A549 (cell line): ENCODE measurements at regions not wholly inside any gene's neighbourhood (a gene's known extent, or its start where the extent isn't known, plus 50 kb on each side); places are given as distances from the start of the nearest gene placed in this dataset.

Source experiments
- ATAC-seq, 2 experiments: fragments of 200-7000 bp in 1 of 2; fragments of >200 bp in 1 of 2; cut with Nextera tagmentation in 1 of 2; cut with Tn5 transposase in 1 of 2; 3 replicates each; pipeline versions ENCODE4 v1.8.0 to v1.9.1; 2018 to 2020; ENCODE audit warnings: mild to moderate bottlenecking in 1 of 2, moderate library complexity in 1 of 2
- CTCF ChIA-PET: fragments of 300-600 bp; sonication (Branson Sonifier 250); formaldehyde crosslinking; extraction: SDS; loops from one replicate; lab custom pipeline; 2021; ENCODE audit warnings: antibody characterized with exemption, inconsistent platforms; lab: Yijun Ruan, JAX
- POLR2A ChIA-PET: fragments of 350-600 bp; formaldehyde crosslinking; extraction: SDS; loops from one replicate; lab custom pipeline; 2021; ENCODE audit warnings: antibody characterized with exemption, inconsistent platforms; lab: Yijun Ruan, JAX
- DNase-seq, 2 experiments: peaks; one replicate each; pipeline versions ENCODE4 v3.0.0 to v3.0.0-alpha.2; 2011 to 2016; ENCODE audit warnings: low read depth in 1 of 2, low spot score in 1 of 2
- FAIRE-seq: peaks from 2 replicates; lab custom pipeline; 2011; peaks lifted over from hg19 to GRCh38; lab: Jason Lieb, UNC
- H3K27ac ChIP-seq, 2 experiments: fragments of >200 bp; sonication (Bioruptor Twin); formaldehyde crosslinking; 3 replicates each; pipeline ENCODE4 v1.5.1; 2016 to 2017
- H3K4me1 ChIP-seq: fragments of >200 bp; sonication (Bioruptor Twin); formaldehyde crosslinking; 3 replicates; pipeline ENCODE4 v1.6.1; 2016
- H3K4me2 ChIP-seq: fragments of >200 bp; sonication (Bioruptor Twin); formaldehyde crosslinking; 3 replicates; pipeline ENCODE4 v1.6.1; 2016
- H3K4me3 ChIP-seq: fragments of >200 bp; sonication (Bioruptor Twin); formaldehyde crosslinking; 3 replicates; pipeline ENCODE4 v1.5.1; 2016
- H3K9me3 ChIP-seq: fragments of >200 bp; sonication (Bioruptor Twin); formaldehyde crosslinking; 3 replicates; pipeline ENCODE4 v1.6.1; 2016
- BCL3 ChIP-seq: fragments of >200 bp; sonication (Bioruptor Twin); formaldehyde crosslinking; IDR thresholded peaks from 3 replicates; pipeline ENCODE4 v1.6.1; 2016
- CBX2 ChIP-seq: fragments of 200-600 bp; sonication (generic); IDR thresholded peaks from 2 replicates; pipeline ENCODE4 v1.6.1; 2016; ENCODE audit warnings: low read depth, mild to moderate bottlenecking, borderline replicate concordance
- CBX8 ChIP-seq: fragments of 200-600 bp; sonication (generic); IDR thresholded peaks from 2 replicates; pipeline ENCODE4 v1.6.1; 2016
- EHF ChIP-seq: fragments of 250-450 bp; sonication (Bioruptor Pico); IDR thresholded peaks from 2 replicates; pipeline ENCODE4 v1.5.0; 2020; ENCODE audit warnings: mild to moderate bottlenecking
- ELK1 ChIP-seq: fragments of 150-350 bp; IDR thresholded peaks from 2 replicates; pipeline ENCODE4 v1.6.1; 2014; ENCODE audit warnings: low read depth, mild to moderate bottlenecking, low read length
- EP300 ChIP-seq, 2 experiments: fragments of >200 bp; sonication (Bioruptor Twin); formaldehyde crosslinking; IDR thresholded peaks; 2 replicates in 1 of 2; 3 replicates in 1 of 2; pipeline ENCODE4 v1.6.1; 2016 to 2017
- ESRRA ChIP-seq: fragments of 150-350 bp; IDR thresholded peaks from 2 replicates; pipeline ENCODE4 v1.6.1; 2014; ENCODE audit warnings: mild to moderate bottlenecking, low read length, borderline replicate concordance
- FOXS1 ChIP-seq: fragments of 250-450 bp; sonication (Bioruptor Pico); IDR thresholded peaks from 2 replicates; pipeline ENCODE4 v1.5.0; 2020; ENCODE audit warnings: mild to moderate bottlenecking, moderate library complexity
- HES2 ChIP-seq: fragments of >200 bp; sonication (Bioruptor Twin); formaldehyde crosslinking; IDR thresholded peaks from 2 replicates; pipeline ENCODE4 v1.6.1; 2016
- HEYL ChIP-seq: fragments of 250-450 bp; sonication (Bioruptor Pico); IDR thresholded peaks from 2 replicates; pipeline ENCODE4 v1.8.0; 2021; ENCODE audit warnings: mild to moderate bottlenecking, moderate library complexity
- HMGXB4 ChIP-seq: fragments of 250-450 bp; sonication (Bioruptor Pico); IDR thresholded peaks from 2 replicates; pipeline ENCODE4 v1.5.0; 2021; ENCODE audit warnings: mild to moderate bottlenecking, moderate library complexity, borderline replicate concordance
- HOXA7 ChIP-seq: fragments of 250-450 bp; sonication (Bioruptor Pico); IDR thresholded peaks from 2 replicates; pipeline ENCODE4 v1.5.0; 2020; ENCODE audit warnings: mild to moderate bottlenecking, moderate library complexity
- HOXB13 ChIP-seq: fragments of 250-450 bp; sonication (Bioruptor Pico); IDR thresholded peaks from 2 replicates; pipeline ENCODE4 v1.5.0; 2020; ENCODE audit warnings: low read depth, mild to moderate bottlenecking, moderate library complexity
- HOXB5 ChIP-seq: fragments of 250-450 bp; sonication (Bioruptor Pico); IDR thresholded peaks from 2 replicates; pipeline ENCODE4 v1.5.0; 2020; ENCODE audit warnings: mild to moderate bottlenecking, moderate library complexity
- JUN ChIP-seq, 2 experiments: fragments of >200 bp; sonication (Bioruptor Twin); formaldehyde crosslinking; IDR thresholded peaks; 2 replicates in 1 of 2; 3 replicates in 1 of 2; pipeline ENCODE4 v1.6.1; 2016 to 2017
- KDM5A ChIP-seq: fragments of 200-600 bp; sonication (generic); IDR thresholded peaks from 2 replicates; pipeline ENCODE4 v1.6.1; 2016; ENCODE audit warnings: antibody characterized with exemption, mild to moderate bottlenecking
- MAZ ChIP-seq: fragments of 150-350 bp; IDR thresholded peaks from 2 replicates; pipeline ENCODE4 v1.6.1; 2014; ENCODE audit warnings: antibody characterized with exemption, low read depth, low read length, borderline replicate concordance
- MYC ChIP-seq: IDR thresholded peaks from 2 replicates; pipeline ENCODE4 v1.6.1; 2012; ENCODE audit warnings: mild to moderate bottlenecking, inconsistent platforms, low read length, improper control_type of control experiment, borderline replicate concordance
- NPAS2 ChIP-seq: fragments of 250-450 bp; sonication (Bioruptor Pico); IDR thresholded peaks from 2 replicates; pipeline ENCODE4 v1.8.0; 2022; ENCODE audit warnings: mild to moderate bottlenecking, moderate library complexity, borderline replicate concordance
- PHF8 ChIP-seq: fragments of 200-600 bp; sonication (generic); IDR thresholded peaks from 2 replicates; pipeline ENCODE4 v1.6.1; 2016; ENCODE audit warnings: low read depth, mild to moderate bottlenecking, antibody characterized with exemption, moderate library complexity, borderline replicate concordance
- RAD21 ChIP-seq, 2 experiments: fragments of >200 bp in 1 of 2; sonication (Bioruptor Twin) in 1 of 2; formaldehyde crosslinking in 1 of 2; IDR thresholded peaks in 1 of 2; conservative IDR thresholded peaks in 1 of 2; 2 replicates in 1 of 2; 3 replicates in 1 of 2; pipeline ENCODE4 v1.6.1; 2012 to 2018; ENCODE audit warnings: inconsistent platforms in 1 of 2
- REST ChIP-seq: fragments of 200-600 bp; sonication (generic); IDR thresholded peaks from 2 replicates; pipeline ENCODE4 v1.6.1; 2016; ENCODE audit warnings: antibody characterized with exemption, mild to moderate bottlenecking, moderate library complexity
- SMC3 ChIP-seq: fragments of >200 bp; sonication (Bioruptor Twin); formaldehyde crosslinking; IDR thresholded peaks from 3 replicates; pipeline ENCODE4 v1.6.1; 2018; ENCODE audit warnings: inconsistent platforms
- USF2 ChIP-seq: fragments of 450-650 bp; IDR thresholded peaks from 2 replicates; pipeline ENCODE4 v1.6.1; 2014; ENCODE audit warnings: antibody characterized with exemption
- ZFP36 ChIP-seq: fragments of 450-650 bp; IDR thresholded peaks from 2 replicates; pipeline ENCODE4 v1.6.1; 2014; ENCODE audit warnings: borderline replicate concordance; ENCODE audit not compliant: partially characterized antibody
- WGBS: methylation state at CpG from one replicate; pipeline ENCODE4 v1.1.6; 2017; ENCODE audit errors: missing lambda C conversion rate; 5-methylcytosine and 5-hydroxymethylcytosine counted together
- TF ChIP-seq, protein P1 (sequence below): IDR thresholded peaks from 2 replicates; pipeline ENCODE4 v1.6.1; 2012

DNA sequence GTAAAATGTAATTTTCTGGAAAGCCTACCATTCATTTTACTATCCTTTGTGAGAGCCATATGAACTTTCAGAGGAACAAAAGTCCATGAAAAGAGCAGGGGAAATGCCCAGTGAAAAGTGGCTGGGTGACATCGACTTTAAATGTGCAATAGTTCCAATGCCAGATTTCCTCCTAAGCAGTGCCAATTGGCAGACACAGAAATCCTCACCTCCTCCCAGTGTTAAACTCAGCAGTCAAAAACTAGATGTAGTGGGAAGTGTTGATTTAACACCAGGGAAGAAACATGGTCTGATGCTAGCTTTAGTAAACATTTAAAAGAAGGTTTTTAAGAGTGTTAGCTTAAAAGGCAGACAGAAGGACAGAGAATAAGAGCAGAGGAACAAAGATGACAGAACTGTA lies 2055.2 kb downstream of the MAT2B start:
- no peak for ATAC-seq
- no peaks in the 10 kb centered on the region for H3K4me1 ChIP-seq
- H3K9me3 ChIP-seq, result no peaks in the 10 kb centered on the region
- no peak overlapping the region for H3K4me2 ChIP-seq
- H3K4me3 ChIP-seq, result no peak overlapping the region
- TF ChIP-seq, protein P1, sequence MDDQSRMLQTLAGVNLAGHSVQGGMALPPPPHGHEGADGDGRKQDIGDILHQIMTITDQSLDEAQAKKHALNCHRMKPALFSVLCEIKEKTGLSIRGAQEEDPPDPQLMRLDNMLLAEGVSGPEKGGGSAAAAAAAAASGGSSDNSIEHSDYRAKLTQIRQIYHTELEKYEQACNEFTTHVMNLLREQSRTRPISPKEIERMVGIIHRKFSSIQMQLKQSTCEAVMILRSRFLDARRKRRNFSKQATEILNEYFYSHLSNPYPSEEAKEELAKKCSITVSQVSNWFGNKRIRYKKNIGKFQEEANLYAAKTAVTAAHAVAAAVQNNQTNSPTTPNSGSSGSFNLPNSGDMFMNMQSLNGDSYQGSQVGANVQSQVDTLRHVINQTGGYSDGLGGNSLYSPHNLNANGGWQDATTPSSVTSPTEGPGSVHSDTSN, result no peak
- TF ChIP-seq CBX8, result no peak
- no peak for TF ChIP-seq EP300 (IDR thresholded peaks at IDR 0.05)
- no peak for TF ChIP-seq HOXA7
- no peak for TF ChIP-seq EHF (CRISPR knock-in tag)
- no peak for TF ChIP-seq JUN (IDR thresholded peaks at IDR 0.05)
- TF ChIP-seq ZFP36, result no peak
- TF ChIP-seq SMC3, result no peak
- TF ChIP-seq HEYL (CRISPR knock-in tag), result no peak
- TF ChIP-seq FOXS1 (CRISPR knock-in tag), result no peak
- TF ChIP-seq HOXB13 (CRISPR knock-in tag), result no peak
- H3K27ac ChIP-seq, result no peak overlapping the region
- 12% methylated on average over 1 of the region's 1 CpG for WGBS
- FAIRE-seq, result no peak
- CTCF ChIA-PET, result no interaction called here
- no peak for DNase-seq
- POLR2A ChIA-PET, result no interaction called here

DNA sequence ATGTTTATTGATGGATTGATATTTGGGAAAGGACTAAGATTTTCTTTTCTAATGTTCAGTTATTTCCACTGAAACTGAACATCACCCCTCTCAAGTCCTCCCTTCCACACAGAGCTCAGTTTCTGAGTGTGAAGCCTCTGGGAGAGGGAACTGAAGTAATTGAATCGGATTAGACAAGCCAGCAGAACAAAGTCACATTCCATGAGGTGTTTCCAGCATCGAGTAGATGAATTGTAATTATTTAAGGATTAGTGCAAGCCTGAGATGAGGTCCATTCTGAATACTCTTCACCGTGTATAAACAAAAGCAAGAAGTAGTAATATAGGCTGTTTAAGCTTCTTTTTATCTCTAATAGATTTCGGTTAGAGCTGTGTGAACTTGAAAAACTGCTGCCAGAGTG lies 2060.5 kb downstream of the MAT2B start:
- Histone ChIP-seq H3K4me3 (no peak overlapping the region), H3K4me1 (no peaks in the 10 kb centered on the region), H3K27ac (no peak overlapping the region), H3K9me3 (no peaks in the 10 kb centered on the region), H3K4me2 (no peak overlapping the region)
- ChIA-PET CTCF (no interaction called here), POLR2A (no interaction called here)
- FAIRE-seq (no peak), DNase-seq (no peak), ATAC-seq (no peak)
- no peak for TF ChIP-seq RAD21 (conservative IDR thresholded peaks at IDR 0.05 in 1 of 2, IDR thresholded peaks at IDR 0.05 in 1 of 2)
- TF ChIP-seq HES2, result no peak
- no peak for TF ChIP-seq BCL3
- no peak for TF ChIP-seq CBX2
- no peak for TF ChIP-seq JUN (IDR thresholded peaks at IDR 0.05)
- TF ChIP-seq PHF8, result no peak
- TF ChIP-seq ESRRA, result no peak
- TF ChIP-seq HOXA7, result no peak
- no peak for TF ChIP-seq MAZ
- TF ChIP-seq HMGXB4, result no peak
- no peak for TF ChIP-seq USF2
- WGBS, result 3% methylated on average over 4 of the region's 4 CpGs

- no peak for FAIRE-seq
- no peaks in the 10 kb centered on the region for H3K4me1 ChIP-seq
- no peaks in the 10 kb centered on the region for H3K9me3 ChIP-seq
- CTCF ChIA-PET, result no interaction called here
- no peak for DNase-seq
- WGBS, result 8% methylated on average over 7 of the region's 7 CpGs
- TF ChIP-seq REST (no peak), HOXB5 (CRISPR knock-in tag) (no peak), EHF (CRISPR knock-in tag) (no peak), MYC (no peak), SMC3 (no peak), NPAS2 (CRISPR knock-in tag) (no peak), ELK1 (no peak), RAD21 (conservative IDR thresholded peaks at IDR 0.05 in 1 of 2, IDR thresholded peaks at IDR 0.05 in 1 of 2) (no peak), KDM5A (no peak)
- ATAC-seq, result no peak
- no peak overlapping the region for H3K27ac ChIP-seq
- no peak overlapping the region for H3K4me2 ChIP-seq
- no peak overlapping the region for H3K4me3 ChIP-seq
- POLR2A ChIA-PET, result no interaction called here
Observed at GRCh38 chr5:165569551-165569950, 2064.1 kb downstream of the MAT2B start.
